ENCODE measurements at regions not wholly inside any gene's neighbourhood (a gene's known extent, or its start where the extent isn't known, plus 50 kb on each side); places are given as distances from the start of the nearest gene placed in this dataset.

DNA sequence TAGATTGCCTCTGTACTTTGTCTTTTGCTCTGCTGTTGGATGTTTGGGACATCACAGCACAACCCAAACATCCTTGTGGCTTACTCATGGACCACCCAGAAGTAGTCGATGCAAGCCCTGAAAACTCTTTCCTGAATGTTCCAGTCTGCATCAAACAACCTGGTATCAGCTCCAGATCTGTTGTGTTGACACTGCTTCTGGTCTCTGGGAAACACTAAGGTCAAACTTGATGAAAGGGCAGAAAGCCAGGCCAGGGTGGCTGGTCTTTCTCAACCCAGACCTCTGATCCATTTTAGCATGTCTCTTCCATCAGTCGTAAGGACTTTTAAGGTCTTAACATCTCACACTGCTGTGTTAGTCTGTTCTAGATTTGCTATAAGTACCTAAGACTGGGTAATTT lies 265.7 kb downstream of the ZNF536 start:
- no peaks in the 10 kb centered on the region for H3K27me3 ChIP-seq (replicated peaks; ENCODE audit: control insufficient read depth, insufficient read depth, low read length)
- no peaks in the 10 kb centered on the region for H3K36me3 ChIP-seq (ENCODE audit: control insufficient read depth, insufficient read depth, low read length)
- TF ChIP-seq, protein P1, sequence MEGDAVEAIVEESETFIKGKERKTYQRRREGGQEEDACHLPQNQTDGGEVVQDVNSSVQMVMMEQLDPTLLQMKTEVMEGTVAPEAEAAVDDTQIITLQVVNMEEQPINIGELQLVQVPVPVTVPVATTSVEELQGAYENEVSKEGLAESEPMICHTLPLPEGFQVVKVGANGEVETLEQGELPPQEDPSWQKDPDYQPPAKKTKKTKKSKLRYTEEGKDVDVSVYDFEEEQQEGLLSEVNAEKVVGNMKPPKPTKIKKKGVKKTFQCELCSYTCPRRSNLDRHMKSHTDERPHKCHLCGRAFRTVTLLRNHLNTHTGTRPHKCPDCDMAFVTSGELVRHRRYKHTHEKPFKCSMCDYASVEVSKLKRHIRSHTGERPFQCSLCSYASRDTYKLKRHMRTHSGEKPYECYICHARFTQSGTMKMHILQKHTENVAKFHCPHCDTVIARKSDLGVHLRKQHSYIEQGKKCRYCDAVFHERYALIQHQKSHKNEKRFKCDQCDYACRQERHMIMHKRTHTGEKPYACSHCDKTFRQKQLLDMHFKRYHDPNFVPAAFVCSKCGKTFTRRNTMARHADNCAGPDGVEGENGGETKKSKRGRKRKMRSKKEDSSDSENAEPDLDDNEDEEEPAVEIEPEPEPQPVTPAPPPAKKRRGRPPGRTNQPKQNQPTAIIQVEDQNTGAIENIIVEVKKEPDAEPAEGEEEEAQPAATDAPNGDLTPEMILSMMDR (IDR thresholded peaks at IDR 0.05; ENCODE audit: insufficient read depth, low read length, poor library complexity, severe bottlenecking), result no peak
- H3K4me3 ChIP-seq (replicated peaks; ENCODE audit: low read depth, low read length), result no peak overlapping the region
- no peak for DNase-seq (ENCODE audit: extremely low read depth, insufficient read length)

DNA sequence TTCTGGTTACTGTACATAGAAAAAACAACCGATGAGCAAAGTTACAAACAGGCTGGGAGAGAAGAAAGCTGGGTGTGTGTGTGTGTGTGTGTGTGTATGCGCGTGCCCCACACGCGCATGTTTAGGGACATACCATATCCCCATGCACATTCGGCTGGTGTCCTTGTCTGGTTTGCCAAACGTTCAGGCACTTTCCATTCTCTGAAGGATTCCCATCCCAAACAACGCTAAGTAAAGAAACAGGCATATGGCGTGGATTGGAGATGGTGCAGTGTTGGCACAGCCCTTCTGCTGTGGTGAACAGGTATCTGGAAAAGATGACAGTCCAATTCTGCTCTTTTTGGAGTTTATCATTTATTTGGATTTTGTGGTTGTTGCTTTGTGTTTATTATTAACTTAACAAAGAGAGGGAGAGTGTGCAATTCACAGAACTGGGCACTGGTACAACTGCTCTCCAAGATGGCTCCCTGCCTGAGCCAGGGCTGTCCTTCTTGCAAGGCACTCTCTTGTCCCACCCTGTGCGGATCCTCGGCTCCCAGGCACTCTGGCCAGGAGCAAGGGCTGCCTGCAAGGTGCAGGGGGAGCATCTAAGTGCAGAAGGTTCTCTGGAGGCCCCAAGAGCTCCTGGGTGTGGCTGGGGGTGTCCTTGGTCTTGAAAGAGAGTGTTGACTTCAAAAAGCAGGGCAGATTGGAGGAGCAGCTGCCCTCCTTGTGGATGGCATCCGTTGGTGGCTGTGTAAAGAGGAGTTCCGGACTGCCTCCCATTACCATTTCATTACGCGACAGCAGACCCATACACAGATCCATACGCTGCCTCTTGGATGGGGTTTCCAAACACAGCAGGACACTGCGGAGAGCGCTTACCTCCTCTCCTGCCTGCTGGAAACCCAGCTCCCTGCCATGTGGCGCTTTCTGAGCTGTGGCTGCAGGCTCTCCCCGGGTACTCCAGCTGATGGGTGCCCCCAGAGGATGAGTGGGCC lies 263.1 kb downstream of the ZNF536 start:
- Histone ChIP-seq H3K36me3 (ENCODE audit: control insufficient read depth, insufficient read depth, low read length) (no peaks in the 10 kb centered on the region), H3K4me3 (replicated peaks; ENCODE audit: low read depth, low read length) (no peak overlapping the region), H3K27me3 (replicated peaks; ENCODE audit: control insufficient read depth, insufficient read depth, low read length) (no peaks in the 10 kb centered on the region)
- TF ChIP-seq, protein P1 (IDR thresholded peaks at IDR 0.05; ENCODE audit: insufficient read depth, low read length, poor library complexity, severe bottlenecking), result no peak
- no peak for DNase-seq (ENCODE audit: extremely low read depth, insufficient read length)

GRCh38 chr19:30634131-30634830 lies 262.1 kb downstream of the ZNF536 start:
- Histone ChIP-seq H3K36me3 (ENCODE audit: control insufficient read depth, insufficient read depth, low read length) (no peaks in the 10 kb centered on the region), H3K4me3 (replicated peaks; ENCODE audit: low read depth, low read length) (no peak overlapping the region), H3K27me3 (replicated peaks; ENCODE audit: control insufficient read depth, insufficient read depth, low read length) (no peaks in the 10 kb centered on the region)
- TF ChIP-seq, protein P1 (IDR thresholded peaks at IDR 0.05; ENCODE audit: insufficient read depth, low read length, poor library complexity, severe bottlenecking), result no peak
- DNase-seq (ENCODE audit: extremely low read depth, insufficient read length), result no peak

- DNase-seq (ENCODE audit: extremely low read depth, insufficient read length), result no peak
- TF ChIP-seq, protein P1 (IDR thresholded peaks at IDR 0.05; ENCODE audit: insufficient read depth, low read length, poor library complexity, severe bottlenecking), result no peak
- Histone ChIP-seq H3K36me3 (ENCODE audit: control insufficient read depth, insufficient read depth, low read length) (no peaks in the 10 kb centered on the region), H3K4me3 (replicated peaks; ENCODE audit: low read depth, low read length) (no peak overlapping the region), H3K27me3 (replicated peaks; ENCODE audit: control insufficient read depth, insufficient read depth, low read length) (no peaks in the 10 kb centered on the region)
Measured at GRCh38 chr19:30631033-30631370, 258.8 kb downstream of the ZNF536 start.

DNA sequence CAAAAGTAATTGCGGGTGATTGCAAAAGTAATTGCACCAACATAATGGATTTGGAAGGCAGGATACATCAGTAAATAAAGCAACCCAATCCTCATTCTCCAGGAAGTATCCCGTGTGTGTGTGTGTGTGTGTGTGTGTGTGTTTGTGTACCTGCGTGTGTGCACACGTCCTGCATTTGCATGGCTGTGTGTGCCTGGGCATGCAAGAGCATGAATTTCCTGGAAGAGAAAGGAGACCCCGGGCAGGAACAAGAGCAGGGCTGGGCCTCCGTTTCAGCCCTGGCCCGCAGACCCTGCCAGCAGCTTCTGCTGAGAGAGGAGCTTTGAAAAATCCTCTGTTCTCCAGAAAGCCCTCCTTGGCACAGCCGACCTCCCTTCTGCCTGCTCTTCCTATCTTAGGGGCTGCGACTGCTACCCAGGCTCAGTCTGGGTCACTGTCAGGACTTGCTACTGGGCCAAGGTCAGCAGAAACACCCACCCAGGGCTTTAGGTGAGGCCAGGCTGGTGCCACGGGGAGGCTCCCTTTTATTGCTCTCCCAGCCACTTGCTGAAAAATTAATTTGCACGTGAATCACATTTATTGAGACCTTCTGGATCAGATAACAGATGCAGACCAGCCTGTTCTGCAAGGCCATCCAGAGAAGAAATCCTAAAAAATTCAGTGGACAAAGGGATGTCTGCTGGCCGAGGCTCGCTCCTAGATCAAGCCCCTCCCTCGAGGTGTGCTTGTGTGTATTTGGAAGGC lies 258.3 kb downstream of the ZNF536 start:
- Histone ChIP-seq H3K4me3 (replicated peaks; ENCODE audit: low read depth, low read length) (no peak overlapping the region), H3K27me3 (replicated peaks; ENCODE audit: control insufficient read depth, insufficient read depth, low read length) (no peaks in the 10 kb centered on the region), H3K36me3 (ENCODE audit: control insufficient read depth, insufficient read depth, low read length) (no peaks in the 10 kb centered on the region)
- TF ChIP-seq, protein P1 (IDR thresholded peaks at IDR 0.05; ENCODE audit: insufficient read depth, low read length, poor library complexity, severe bottlenecking), result no peak
- DNase-seq (ENCODE audit: extremely low read depth, insufficient read length), result no peak
